Liver (tissue), 8 donors: ENCODE measurements at regions not wholly inside any gene's neighbourhood (a gene's known extent, or its start where the extent isn't known, plus 50 kb on each side); places are given as distances from the start of the nearest gene placed in this dataset.

Experiments
- DNase-seq: peaks from one replicate; pipeline ENCODE4 v3.0.0-alpha.2; 2017; ENCODE audit warnings: low spot score
- H3K27ac ChIP-seq, 2 donors: one replicate each; pipeline ENCODE4 v1.7.0; 2013; ENCODE audit warnings: inconsistent platforms in 2 of 2, low read length in 2 of 2, control low read depth in 1 of 2, low read depth in 1 of 2, mild to moderate bottlenecking in 1 of 2
- H3K27me3 ChIP-seq, 4 donors: one replicate each; pipeline versions ENCODE4 v1.6.1 to v1.7.0; 2013; ENCODE audit warnings: low read length in 3 of 4, inconsistent platforms in 1 of 4, mild to moderate bottlenecking in 1 of 4, moderate library complexity in 1 of 4; ENCODE audit not compliant: control insufficient read depth in 4 of 4, insufficient read depth in 4 of 4
- H3K36me3 ChIP-seq, 4 donors: one replicate each; pipeline versions ENCODE4 v1.6.1 to v1.7.0; 2013; ENCODE audit warnings: low read length in 3 of 4, mild to moderate bottlenecking in 3 of 4, low read depth in 1 of 4, moderate library complexity in 1 of 4; ENCODE audit not compliant: control insufficient read depth in 4 of 4, insufficient read depth in 3 of 4
- H3K4me1 ChIP-seq, 4 donors: one replicate each; pipeline versions ENCODE4 v1.6.1 to v1.7.0; 2013; ENCODE audit warnings: low read length in 3 of 4, mild to moderate bottlenecking in 3 of 4, moderate library complexity in 1 of 4; ENCODE audit not compliant: control insufficient read depth in 4 of 4, insufficient read depth in 4 of 4
- H3K4me3 ChIP-seq, 3 donors: one replicate each; pipeline versions ENCODE4 v1.6.1 to v1.7.0; 2013; ENCODE audit warnings: low read length in 3 of 3, control low read depth in 1 of 3, low read depth in 1 of 3, mild to moderate bottlenecking in 1 of 3
- H3K9ac ChIP-seq, 2 donors: one replicate each; pipeline ENCODE4 v1.7.0; 2013; ENCODE audit warnings: low read length in 2 of 2, mild to moderate bottlenecking in 2 of 2, moderate library complexity in 2 of 2, control low read depth in 1 of 2, low read depth in 1 of 2
- H3K9me3 ChIP-seq, 4 donors: one replicate each; pipeline versions ENCODE4 v1.6.1 to v1.7.0; 2013; ENCODE audit warnings: low read length in 3 of 4; ENCODE audit not compliant: control insufficient read depth in 4 of 4
- ATF3 ChIP-seq: IDR thresholded peaks from 2 replicates; pipeline ENCODE4 v1.6.1; 2016; ENCODE audit warnings: antibody characterized with exemption
- EGR1 ChIP-seq, 2 donors: IDR thresholded peaks; 2 replicates each; pipeline ENCODE4 v1.6.1; 2016 to 2018; ENCODE audit warnings: antibody characterized with exemption in 2 of 2, low read depth in 2 of 2
- FOXA1 ChIP-seq: IDR thresholded peaks from 2 replicates; pipeline ENCODE4 v1.6.1; 2016; ENCODE audit warnings: antibody characterized with exemption
- FOXA2 ChIP-seq: IDR thresholded peaks from 2 replicates; pipeline ENCODE4 v1.6.1; 2016; ENCODE audit warnings: antibody characterized with exemption
- GABPA ChIP-seq, 2 donors: IDR thresholded peaks in 1 of 2; conservative IDR thresholded peaks in 1 of 2; 2 replicates each; pipeline ENCODE4 v1.6.1; 2016; ENCODE audit warnings: antibody characterized with exemption in 2 of 2, mild to moderate bottlenecking in 1 of 2, moderate library complexity in 1 of 2
- HNF4A ChIP-seq, 2 donors: conservative IDR thresholded peaks; 2 replicates each; pipeline ENCODE4 v1.6.1; 2016; ENCODE audit warnings: antibody characterized with exemption in 2 of 2, mild to moderate bottlenecking in 2 of 2
- HNF4G ChIP-seq: IDR thresholded peaks from 2 replicates; pipeline ENCODE4 v1.6.1; 2016; ENCODE audit warnings: antibody characterized with exemption
- JUND ChIP-seq, 2 donors: IDR thresholded peaks; 2 replicates each; pipeline ENCODE4 v1.6.1; 2016; ENCODE audit warnings: antibody characterized with exemption in 2 of 2
- MAX ChIP-seq: IDR thresholded peaks from 2 replicates; pipeline ENCODE4 v1.6.1; 2016; ENCODE audit warnings: antibody characterized with exemption
- NR2F2 ChIP-seq: IDR thresholded peaks from 2 replicates; pipeline ENCODE4 v1.6.1; 2016; ENCODE audit warnings: antibody characterized with exemption
- RAD21 ChIP-seq, 2 donors: IDR thresholded peaks; 2 replicates each; pipeline ENCODE4 v1.6.1; 2016; ENCODE audit warnings: antibody characterized with exemption in 2 of 2, mild to moderate bottlenecking in 2 of 2
- RXRA ChIP-seq, 2 donors: IDR thresholded peaks; 2 replicates each; pipeline ENCODE4 v1.6.1; 2017 to 2018; ENCODE audit warnings: antibody characterized with exemption in 2 of 2, mild to moderate bottlenecking in 1 of 2
- SP1 ChIP-seq: IDR thresholded peaks from 2 replicates; pipeline ENCODE4 v1.6.1; 2018; ENCODE audit warnings: antibody characterized with exemption, mild to moderate bottlenecking
- TAF1 ChIP-seq: conservative IDR thresholded peaks from 2 replicates; pipeline ENCODE4 v1.6.1; 2016; ENCODE audit warnings: antibody characterized with exemption, mild to moderate bottlenecking
- YY1 ChIP-seq: IDR thresholded peaks from 2 replicates; pipeline ENCODE4 v1.6.1; 2016; ENCODE audit warnings: antibody characterized with exemption, mild to moderate bottlenecking
- WGBS: extraction: QIAGEN DNeasy Blood & Tissue Kit; methylation state at CpG from one replicate; pipeline ENCODE4 v1.1.7; 2013; 5-methylcytosine and 5-hydroxymethylcytosine counted together
- TF ChIP-seq, protein P1 (sequence below): fragments of 150-350 bp; IDR thresholded peaks from 2 replicates; pipeline ENCODE4 v1.5.1; 2017; ENCODE audit warnings: improper control_type of control experiment, low read depth, low read length; ENCODE audit not compliant: missing input control
- TF ChIP-seq, protein P2 (sequence below): IDR thresholded peaks from 2 replicates; pipeline ENCODE4 v1.6.1; 2016; ENCODE audit warnings: antibody characterized with exemption
- donor health status: healthy.
- donor health status: healthy.
- donor health status: healthy.
- donor health status: healthy.
- donor health status: healthy.

GRCh38 chr5:39898731-39899130 lies 474.0 kb upstream of the DAB2 start:
- Histone ChIP-seq H3K9ac (no peak overlapping the region), H3K4me1 (no peaks in the 10 kb centered on the region), H3K36me3 (no peaks in the 10 kb centered on the region), H3K27ac (no peak overlapping the region), H3K9me3 (peaks cover 0 to 4% (median 0%) of the 10 kb centered on the region in 4 donors), H3K4me3 (no peak overlapping the region), H3K27me3 (no peaks in the 10 kb centered on the region)
- WGBS, result 98% methylated on average over 1 of the region's 1 CpG
- no peak for TF ChIP-seq GABPA (IDR thresholded peaks at IDR 0.05 in 1 of 2, conservative IDR thresholded peaks at IDR 0.05 in 1 of 2)
- TF ChIP-seq, protein P1, sequence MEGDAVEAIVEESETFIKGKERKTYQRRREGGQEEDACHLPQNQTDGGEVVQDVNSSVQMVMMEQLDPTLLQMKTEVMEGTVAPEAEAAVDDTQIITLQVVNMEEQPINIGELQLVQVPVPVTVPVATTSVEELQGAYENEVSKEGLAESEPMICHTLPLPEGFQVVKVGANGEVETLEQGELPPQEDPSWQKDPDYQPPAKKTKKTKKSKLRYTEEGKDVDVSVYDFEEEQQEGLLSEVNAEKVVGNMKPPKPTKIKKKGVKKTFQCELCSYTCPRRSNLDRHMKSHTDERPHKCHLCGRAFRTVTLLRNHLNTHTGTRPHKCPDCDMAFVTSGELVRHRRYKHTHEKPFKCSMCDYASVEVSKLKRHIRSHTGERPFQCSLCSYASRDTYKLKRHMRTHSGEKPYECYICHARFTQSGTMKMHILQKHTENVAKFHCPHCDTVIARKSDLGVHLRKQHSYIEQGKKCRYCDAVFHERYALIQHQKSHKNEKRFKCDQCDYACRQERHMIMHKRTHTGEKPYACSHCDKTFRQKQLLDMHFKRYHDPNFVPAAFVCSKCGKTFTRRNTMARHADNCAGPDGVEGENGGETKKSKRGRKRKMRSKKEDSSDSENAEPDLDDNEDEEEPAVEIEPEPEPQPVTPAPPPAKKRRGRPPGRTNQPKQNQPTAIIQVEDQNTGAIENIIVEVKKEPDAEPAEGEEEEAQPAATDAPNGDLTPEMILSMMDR, result no peak
- TF ChIP-seq, protein P2, sequence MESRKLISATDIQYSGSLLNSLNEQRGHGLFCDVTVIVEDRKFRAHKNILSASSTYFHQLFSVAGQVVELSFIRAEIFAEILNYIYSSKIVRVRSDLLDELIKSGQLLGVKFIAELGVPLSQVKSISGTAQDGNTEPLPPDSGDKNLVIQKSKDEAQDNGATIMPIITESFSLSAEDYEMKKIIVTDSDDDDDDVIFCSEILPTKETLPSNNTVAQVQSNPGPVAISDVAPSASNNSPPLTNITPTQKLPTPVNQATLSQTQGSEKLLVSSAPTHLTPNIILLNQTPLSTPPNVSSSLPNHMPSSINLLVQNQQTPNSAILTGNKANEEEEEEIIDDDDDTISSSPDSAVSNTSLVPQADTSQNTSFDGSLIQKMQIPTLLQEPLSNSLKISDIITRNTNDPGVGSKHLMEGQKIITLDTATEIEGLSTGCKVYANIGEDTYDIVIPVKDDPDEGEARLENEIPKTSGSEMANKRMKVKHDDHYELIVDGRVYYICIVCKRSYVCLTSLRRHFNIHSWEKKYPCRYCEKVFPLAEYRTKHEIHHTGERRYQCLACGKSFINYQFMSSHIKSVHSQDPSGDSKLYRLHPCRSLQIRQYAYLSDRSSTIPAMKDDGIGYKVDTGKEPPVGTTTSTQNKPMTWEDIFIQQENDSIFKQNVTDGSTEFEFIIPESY, result no peak
- no peak for TF ChIP-seq RAD21 (IDR thresholded peaks at IDR 0.05)
- no peak for TF ChIP-seq TAF1
- TF ChIP-seq NR2F2, result no peak
- TF ChIP-seq MAX, result no peak
- no peak for TF ChIP-seq EGR1 (IDR thresholded peaks at IDR 0.05; ENCODE audit: low read depth in 2 of 2)
- no peak for TF ChIP-seq ATF3
- TF ChIP-seq YY1, result no peak
- TF ChIP-seq HNF4G, result no peak
- no peak for TF ChIP-seq RXRA (IDR thresholded peaks at IDR 0.05)
- no peak for TF ChIP-seq FOXA1
- no peak for DNase-seq

GRCh38 chr5:39896706-39897105 lies 471.9 kb upstream of the DAB2 start:
- Histone ChIP-seq H3K9me3 (no peaks in the 10 kb centered on the region), H3K27ac (no peak overlapping the region), H3K4me3 (no peak overlapping the region), H3K9ac (no peak overlapping the region), H3K27me3 (no peaks in the 10 kb centered on the region), H3K4me1 (no peaks in the 10 kb centered on the region), H3K36me3 (no peaks in the 10 kb centered on the region)
- WGBS, result 62% methylated on average over 5 of the region's 5 CpGs
- no peak for DNase-seq
- TF ChIP-seq JUND (IDR thresholded peaks at IDR 0.05), result no peak
- TF ChIP-seq, protein P1, result no peak
- no peak for TF ChIP-seq NR2F2
- no peak for TF ChIP-seq ATF3
- TF ChIP-seq YY1, result no peak
- TF ChIP-seq HNF4A (conservative IDR thresholded peaks at IDR 0.05), result no peak
- TF ChIP-seq RXRA (IDR thresholded peaks at IDR 0.05), result no peak
- no peak for TF ChIP-seq FOXA2
- no peak for TF ChIP-seq SP1
- no peak for TF ChIP-seq TAF1
- TF ChIP-seq HNF4G, result no peak
- no peak for TF ChIP-seq FOXA1
- TF ChIP-seq MAX, result no peak
